BE2C (cell line): ENCODE measurements at regions not wholly inside any gene's neighbourhood (a gene's known extent, or its start where the extent isn't known, plus 50 kb on each side); places are given as distances from the start of the nearest gene placed in this dataset.

Experiments
- DNase-seq: peaks from one replicate; pipeline ENCODE4 v3.0.0-alpha.2; 2020
- H3K27me3 ChIP-seq: fragments of 250-450 bp; sonication (Bioruptor Pico); 2 replicates; pipeline ENCODE4 v1.5.1; 2020; ENCODE audit warnings: mild to moderate bottlenecking
- H3K36me3 ChIP-seq: fragments of 250-450 bp; sonication (Bioruptor Pico); 2 replicates; pipeline ENCODE4 v1.5.1; 2020; ENCODE audit warnings: mild to moderate bottlenecking
- H3K4me1 ChIP-seq: fragments of 250-450 bp; sonication (Bioruptor Pico); 2 replicates; pipeline ENCODE4 v1.5.1; 2020
- H3K4me3 ChIP-seq: 2 replicates; pipeline ENCODE4 v1.5.1; 2011; ENCODE audit warnings: low read depth, low read length
- H3K9me3 ChIP-seq: fragments of 250-450 bp; sonication (Bioruptor Pico); 2 replicates; pipeline ENCODE4 v1.5.1; 2020
- CTCF ChIP-seq: IDR thresholded peaks from 2 replicates; pipeline ENCODE4 v1.5.1; 2012; ENCODE audit warnings: mild to moderate bottlenecking, low read depth, low read length

- peak; percentile 90 for DNase-seq
- Histone ChIP-seq H3K36me3 (no peaks in the 10 kb centered on the region), H3K27me3 (no peaks in the 10 kb centered on the region; the same call in 1 of the 2 replicates), H3K4me1 (no peaks in the 10 kb centered on the region), H3K4me3 (peak overlapping the region; percentile 45), H3K9me3 (no peaks in the 10 kb centered on the region)
- TF ChIP-seq CTCF: peak; percentile 94
Observed at GRCh38 chr6:27772261-27773001, 139.8 kb downstream of the OR2B2 start.

- H3K27me3 ChIP-seq: no peaks in the 10 kb centered on the region; the same call in 1 of the 2 replicates
- no peaks in the 10 kb centered on the region for H3K36me3 ChIP-seq
- no peak overlapping the region for H3K4me3 ChIP-seq
- H3K4me1 ChIP-seq: no peaks in the 10 kb centered on the region
- no peaks in the 10 kb centered on the region for H3K9me3 ChIP-seq
- DNase-seq: no peak
- TF ChIP-seq CTCF: no peak
Observed at GRCh38 chr6:27771235-27771634, 141.0 kb downstream of the OR2B2 start.

- no peaks in the 10 kb centered on the region; the same call in 1 of the 2 replicates for H3K27me3 ChIP-seq
- H3K4me3 ChIP-seq: no peak overlapping the region
- no peaks in the 10 kb centered on the region for H3K4me1 ChIP-seq
- no peak for DNase-seq
- no peak for TF ChIP-seq CTCF
- no peaks in the 10 kb centered on the region for H3K9me3 ChIP-seq
- no peaks in the 10 kb centered on the region for H3K36me3 ChIP-seq
Observed at GRCh38 chr6:27770724-27771123, 141.5 kb downstream of the OR2B2 start.

- Histone ChIP-seq H3K36me3 (no peaks in the 10 kb centered on the region), H3K4me3 (no peak overlapping the region), H3K9me3 (no peaks in the 10 kb centered on the region), H3K27me3 (no peaks in the 10 kb centered on the region; the same call in 1 of the 2 replicates), H3K4me1 (no peaks in the 10 kb centered on the region)
- no peak for TF ChIP-seq CTCF
- DNase-seq: no peak
Observed at GRCh38 chr6:27768556-27768955, 143.6 kb downstream of the OR2B2 start.

- no peaks in the 10 kb centered on the region; the same call in 1 of the 2 replicates for H3K27me3 ChIP-seq
- H3K9me3 ChIP-seq: no peaks in the 10 kb centered on the region
- H3K36me3 ChIP-seq: no peaks in the 10 kb centered on the region
- no peak for TF ChIP-seq CTCF
- no peaks in the 10 kb centered on the region for H3K4me1 ChIP-seq
- H3K4me3 ChIP-seq: no peak overlapping the region
- no peak for DNase-seq
Observed at GRCh38 chr6:27767851-27768250, 144.3 kb downstream of the OR2B2 start.

- no peaks in the 10 kb centered on the region for H3K9me3 ChIP-seq
- no peak for TF ChIP-seq CTCF
- no peaks in the 10 kb centered on the region for H3K4me1 ChIP-seq
- H3K4me3 ChIP-seq: no peak overlapping the region
- no peaks in the 10 kb centered on the region; the same call in 1 of the 2 replicates for H3K27me3 ChIP-seq
- DNase-seq: no peak
- no peaks in the 10 kb centered on the region for H3K36me3 ChIP-seq
Observed at GRCh38 chr6:27766405-27766804, 145.8 kb downstream of the OR2B2 start.
